ENCODE measurements at regions not wholly inside any gene's neighbourhood (a gene's known extent, or its start where the extent isn't known, plus 50 kb on each side); places are given as distances from the start of the nearest gene placed in this dataset.

GRCh38 chr12:77328326-77328725 is 263.0 kb upstream of the E2F7 start:
- Histone ChIP-seq H3K4me3 (no peak overlapping the region), H3K27ac (no peak overlapping the region)

GRCh38 chr12:77325511-77326236 is 260.3 kb upstream of the E2F7 start:
- Histone ChIP-seq H3K4me3 (peak overlapping the region; percentile 26 to 58 (median 45)), H3K27ac (peak overlapping the region in 11 of 21 experiments; percentile 1 to 72 (median 48))

- Histone ChIP-seq H3K4me3 (peak overlapping the region; percentile 26 to 58 (median 45)), H3K27ac (peak overlapping the region in 17 of 21 experiments; percentile 1 to 72 (median 42))
Observed at GRCh38 chr12:77324763-77325468, 259.5 kb upstream of the E2F7 start.

- Histone ChIP-seq H3K4me3 (peak overlapping the region; percentile 26 to 58 (median 45)), H3K27ac (peak overlapping the region in 16 of 21 experiments; percentile 1 to 72 (median 43))
Observed at GRCh38 chr12:77324416-77324762, 259.0 kb upstream of the E2F7 start.

- Histone ChIP-seq H3K4me3 (peak overlapping the region in 4 of 7 experiments; percentile 37 to 58 (median 50)), H3K27ac (peak overlapping the region in 5 of 21 experiments; percentile 42 to 68 (median 52))
Observed at GRCh38 chr12:77323788-77324415, 258.5 kb upstream of the E2F7 start.

- no peak overlapping the region for H3K27ac ChIP-seq
- H3K4me3 ChIP-seq, result no peak overlapping the region
Observed at GRCh38 chr12:77319166-77319565, 253.8 kb upstream of the E2F7 start.

GRCh38 chr12:77315407-77315806 is 250.0 kb upstream of the E2F7 start:
- no peak overlapping the region for H3K27ac ChIP-seq
- no peak overlapping the region for H3K4me3 ChIP-seq

- Histone ChIP-seq H3K4me3 (no peak overlapping the region), H3K27ac (no peak overlapping the region)
Observed at GRCh38 chr12:77314378-77315052, 249.1 kb upstream of the E2F7 start.

- H3K27ac ChIP-seq, result no peak overlapping the region
- H3K4me3 ChIP-seq, result no peak overlapping the region
Observed at GRCh38 chr12:77308056-77308455, 242.7 kb upstream of the E2F7 start.

GRCh38 chr12:77300811-77301210 is 235.4 kb upstream of the E2F7 start:
- Histone ChIP-seq H3K4me3 (no peak overlapping the region), H3K27ac (peak overlapping the region in 2 of 21 experiments; percentile 23 to 29)

- no peak overlapping the region for H3K4me3 ChIP-seq
- H3K27ac ChIP-seq, result peak overlapping the region in 3 of 21 experiments; percentile 16 to 62 (median 28)
Observed at GRCh38 chr12:77299910-77300669, 234.7 kb upstream of the E2F7 start.

GRCh38 chr12:77299001-77299400 is 233.6 kb upstream of the E2F7 start:
- H3K4me3 ChIP-seq, result no peak overlapping the region
- peak overlapping the region in 1 of 21 experiments; percentile 62 for H3K27ac ChIP-seq

- Histone ChIP-seq H3K4me3 (no peak overlapping the region), H3K27ac (no peak overlapping the region)
Observed at GRCh38 chr12:77294016-77294415, 228.6 kb upstream of the E2F7 start.

GRCh38 chr12:77274926-77275325 is 209.6 kb upstream of the E2F7 start:
- Histone ChIP-seq H3K27ac (no peak overlapping the region), H3K4me3 (no peak overlapping the region)

- no peak overlapping the region for H3K4me3 ChIP-seq
- H3K27ac ChIP-seq, result no peak overlapping the region
Observed at GRCh38 chr12:77273898-77274297, 208.5 kb upstream of the E2F7 start.

- Histone ChIP-seq H3K27ac (no peak overlapping the region), H3K4me3 (no peak overlapping the region)
Observed at GRCh38 chr12:77256956-77257355, 191.6 kb upstream of the E2F7 start.

- Histone ChIP-seq H3K4me3 (no peak overlapping the region), H3K27ac (no peak overlapping the region)
Observed at GRCh38 chr12:77253321-77253720, 188.0 kb upstream of the E2F7 start.

GRCh38 chr12:77251799-77252198 is 186.4 kb upstream of the E2F7 start:
- H3K27ac ChIP-seq, result no peak overlapping the region

GRCh38 chr12:77249892-77250291 is 184.5 kb upstream of the E2F7 start:
- no peak overlapping the region for H3K27ac ChIP-seq
- H3K4me3 ChIP-seq, result no peak overlapping the region

More at GRCh38 chr12:77251799-77252198, 186.4 kb upstream of the E2F7 start:
- H3K4me3 ChIP-seq, result no peak overlapping the region

Measured in skin epidermis (tissue), 12 donors.